HG03139 (cell line): ENCODE measurements at regions not wholly inside any gene's neighbourhood (a gene's known extent, or its start where the extent isn't known, plus 50 kb on each side); places are given as distances from the start of the nearest gene placed in this dataset.
"Not testable (repeated sequence)": the region's sequence is repeated elsewhere in the genome, so short reads cannot be mapped to it uniquely, and the experiment has no call there.

Experiments
- ATAC-seq: cut with Tn5 transposase; IDR thresholded peaks from one replicate; pipeline ENCODE4 v1.9.1; 2021; ENCODE audit not compliant: unreplicated experiment

- ATAC-seq, result not testable (repeated sequence)
Measured at GRCh38 chr5:63732880-63733279, 229.4 kb downstream of the HTR1A start.

- ATAC-seq, result no peak
Measured at GRCh38 chr5:63727583-63727982, 234.7 kb downstream of the HTR1A start.

- no peak for ATAC-seq
Measured at GRCh38 chr5:63726496-63726895, 235.7 kb downstream of the HTR1A start.

- ATAC-seq, result no peak
Measured at GRCh38 chr5:63719147-63719546, 243.1 kb downstream of the HTR1A start.

GRCh38 chr5:63700241-63700640, 262.0 kb downstream of the HTR1A start:
- ATAC-seq, result no peak

GRCh38 chr5:63697811-63698210, 264.4 kb downstream of the HTR1A start:
- no peak for ATAC-seq

GRCh38 chr5:63690546-63690945, 271.7 kb downstream of the HTR1A start:
- ATAC-seq, result no peak

- no peak for ATAC-seq
Measured at GRCh38 chr5:63687854-63688516, 274.3 kb downstream of the HTR1A start.

- ATAC-seq, result no peak
Measured at GRCh38 chr5:63686938-63687337, 275.3 kb downstream of the HTR1A start.

- ATAC-seq, result no peak
Measured at GRCh38 chr5:63686181-63686580, 276.1 kb downstream of the HTR1A start.

- no peak for ATAC-seq
Measured at GRCh38 chr5:63685454-63685853, 276.8 kb downstream of the HTR1A start.

- no peak for ATAC-seq
Measured at GRCh38 chr5:63674881-63675280, 287.4 kb downstream of the HTR1A start.

- ATAC-seq, result no peak
Measured at GRCh38 chr5:63655043-63655442, 307.2 kb downstream of the HTR1A start.

- ATAC-seq, result no peak
Measured at GRCh38 chr5:63650581-63650980, 311.7 kb downstream of the HTR1A start.

GRCh38 chr5:63648376-63648775, 313.9 kb downstream of the HTR1A start:
- no peak for ATAC-seq

- ATAC-seq, result no peak
Measured at GRCh38 chr5:63629951-63630630, 332.2 kb downstream of the HTR1A start.

- ATAC-seq, result no peak
Measured at GRCh38 chr5:63613442-63613841, 348.8 kb downstream of the HTR1A start.

GRCh38 chr5:63603996-63604395, 358.2 kb downstream of the HTR1A start:
- no peak for ATAC-seq

GRCh38 chr5:63602971-63603370, 359.3 kb downstream of the HTR1A start:
- no peak for ATAC-seq

GRCh38 chr5:63596254-63596653, 366.0 kb downstream of the HTR1A start:
- no peak for ATAC-seq

- ATAC-seq, result no peak
Measured at GRCh38 chr5:63573380-63573779, 388.9 kb downstream of the HTR1A start.

GRCh38 chr5:63572740-63573139, 389.5 kb downstream of the HTR1A start:
- ATAC-seq, result no peak

- no peak for ATAC-seq
Measured at GRCh38 chr5:63570752-63571151, 391.5 kb downstream of the HTR1A start.
